Stimulated activated CD4-positive, alpha-beta T cell treated with anti-CD3 and anti-CD28 coated beads, Interleukin-15, amount 100 ng/mL, for 48 hours (primary cell): ENCODE measurements at regions not wholly inside any gene's neighbourhood (a gene's known extent, or its start where the extent isn't known, plus 50 kb on each side); places are given as distances from the start of the nearest gene placed in this dataset.
"Not testable (repeated sequence)": the region's sequence is repeated elsewhere in the genome, so short reads cannot be mapped to it uniquely, and the experiment has no call there.

Experiments
- DNase-seq, 2 donors: peaks; one replicate each; pipeline ENCODE4 v3.0.0-alpha.2; 2020; ENCODE audit warnings: low read depth in 2 of 2

DNA sequence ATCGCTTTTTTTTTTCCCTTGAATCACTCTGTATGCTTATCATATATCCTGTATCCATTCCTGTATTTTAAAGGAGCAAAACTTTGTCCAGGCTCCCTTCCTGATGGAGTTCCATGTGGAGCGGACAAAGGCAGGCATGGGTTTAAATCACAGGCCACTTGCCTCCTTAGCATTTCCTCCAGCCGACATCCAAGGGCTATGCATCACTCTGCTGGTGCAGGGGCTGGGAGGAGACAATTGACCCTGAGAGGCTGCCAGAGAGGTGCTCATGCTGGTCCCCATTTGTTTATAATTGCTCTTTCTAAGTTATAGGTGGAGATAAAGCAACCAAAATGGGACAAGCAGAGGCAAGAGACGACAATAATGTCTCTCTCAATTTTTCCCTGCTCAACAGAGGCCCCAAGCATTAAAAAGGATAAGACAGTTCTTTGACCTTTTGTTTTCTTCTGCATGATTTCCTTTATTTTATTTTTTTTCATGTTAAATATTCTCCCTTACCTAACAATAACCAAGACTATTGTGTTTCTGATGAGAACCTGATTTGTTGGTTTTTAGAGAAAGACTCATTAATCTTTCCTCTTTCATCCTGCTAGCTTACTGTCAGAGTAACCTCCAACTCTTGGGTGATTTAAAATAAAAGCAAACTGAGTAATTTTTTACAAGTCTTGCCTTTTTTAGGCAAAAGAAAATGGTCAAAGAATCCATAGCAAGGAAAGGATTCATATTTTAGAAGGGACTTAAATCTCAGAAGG, 353.7 kb downstream of the ADGRL2 start:
- no peak for DNase-seq

DNA sequence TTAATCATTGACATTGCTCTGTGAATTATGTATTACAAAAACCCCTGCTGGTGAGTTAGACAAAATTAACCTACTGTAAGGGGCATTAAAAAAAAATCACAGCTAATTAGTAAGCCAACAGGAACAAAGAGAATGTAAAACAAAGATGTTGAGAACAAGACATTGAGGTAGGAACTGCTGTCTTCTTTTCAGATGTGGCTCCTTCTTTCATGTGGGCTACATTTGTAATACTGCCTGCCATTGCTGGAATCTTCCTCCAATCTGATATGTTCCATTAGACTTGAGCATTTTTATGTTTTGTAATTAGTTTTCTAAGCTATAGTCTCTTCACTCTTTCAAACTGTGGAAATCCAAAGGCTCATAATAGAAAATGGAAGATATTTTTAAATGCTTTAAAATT, 353.0 kb downstream of the ADGRL2 start:
- no peak for DNase-seq

DNA sequence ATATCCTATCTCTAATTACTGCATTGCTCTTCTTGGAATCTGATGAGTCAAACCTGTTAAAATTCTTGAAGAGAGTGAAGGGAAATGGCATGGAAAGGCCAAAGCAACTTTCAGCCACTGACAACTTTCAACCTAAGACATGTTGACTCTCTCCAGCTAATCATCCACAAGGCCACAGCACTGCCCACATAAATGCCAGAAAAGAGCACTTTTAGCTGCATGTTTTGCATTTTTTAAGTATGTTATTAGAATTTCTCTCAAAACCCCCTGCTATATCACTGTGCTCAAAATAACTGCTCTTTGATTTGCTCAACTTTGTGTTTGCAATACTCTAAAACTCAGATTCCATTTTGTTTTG, 352.5 kb downstream of the ADGRL2 start:
- DNase-seq, result no peak

DNA sequence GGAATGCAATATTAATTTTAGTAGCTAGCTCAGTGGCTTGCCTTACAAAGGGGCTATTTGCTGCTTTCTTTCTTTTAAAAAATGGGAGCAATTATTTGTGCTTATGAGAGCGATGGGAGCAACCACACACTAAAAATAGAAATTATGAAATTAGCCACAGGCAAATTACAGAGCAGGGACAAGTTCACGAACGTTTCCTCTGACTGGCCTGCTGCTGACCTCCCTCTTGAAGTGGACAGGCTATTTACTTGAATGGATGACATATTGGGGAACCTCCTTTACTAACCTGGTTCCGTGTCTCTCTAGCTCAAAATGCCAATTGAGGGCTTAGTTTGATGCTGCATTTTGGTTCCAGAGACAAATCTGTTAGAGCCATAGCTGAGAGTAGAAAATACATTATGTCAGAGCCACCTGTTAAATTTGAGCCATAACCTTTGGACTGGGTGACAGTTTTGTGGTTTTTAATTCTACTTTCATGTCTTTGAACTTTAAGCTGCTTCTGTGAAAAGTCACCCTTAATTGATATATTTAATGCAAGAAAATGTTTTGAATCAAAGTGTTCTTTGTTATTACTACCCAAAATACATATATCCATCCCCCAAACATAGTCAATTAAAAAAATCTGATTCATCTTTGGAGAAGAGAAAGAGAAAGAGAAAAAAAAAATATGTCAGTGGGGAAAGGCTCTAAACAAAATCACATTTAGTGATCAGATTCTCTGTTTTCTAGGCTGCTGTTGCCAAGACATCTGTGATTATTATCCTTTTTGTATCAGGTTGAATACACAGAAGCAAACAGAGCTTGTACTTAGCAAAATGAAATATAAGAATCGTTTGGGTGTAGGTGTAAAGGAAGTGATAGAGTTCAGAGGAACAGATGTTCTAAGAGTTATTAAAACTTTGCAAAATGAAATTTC, 351.9 kb downstream of the ADGRL2 start:
- no peak for DNase-seq

DNA sequence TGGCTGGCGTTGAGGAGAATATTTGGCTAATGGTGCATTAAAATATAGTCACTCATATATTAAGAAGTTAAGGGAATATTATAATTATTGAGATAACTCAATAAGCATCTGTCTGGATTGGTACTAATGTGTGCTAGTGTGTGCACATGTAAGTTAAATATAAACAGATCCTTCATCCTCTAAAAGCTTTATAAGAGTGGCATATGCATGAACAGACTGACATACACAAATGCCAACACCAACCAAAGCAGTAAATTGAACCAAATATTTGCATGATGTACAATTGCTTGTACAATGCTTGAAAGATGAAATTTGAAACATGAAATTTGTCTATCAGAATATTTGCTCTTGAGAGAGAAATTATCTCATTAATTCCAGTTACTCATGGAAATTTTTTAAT, 344.9 kb downstream of the ADGRL2 start:
- no peak for DNase-seq

DNA sequence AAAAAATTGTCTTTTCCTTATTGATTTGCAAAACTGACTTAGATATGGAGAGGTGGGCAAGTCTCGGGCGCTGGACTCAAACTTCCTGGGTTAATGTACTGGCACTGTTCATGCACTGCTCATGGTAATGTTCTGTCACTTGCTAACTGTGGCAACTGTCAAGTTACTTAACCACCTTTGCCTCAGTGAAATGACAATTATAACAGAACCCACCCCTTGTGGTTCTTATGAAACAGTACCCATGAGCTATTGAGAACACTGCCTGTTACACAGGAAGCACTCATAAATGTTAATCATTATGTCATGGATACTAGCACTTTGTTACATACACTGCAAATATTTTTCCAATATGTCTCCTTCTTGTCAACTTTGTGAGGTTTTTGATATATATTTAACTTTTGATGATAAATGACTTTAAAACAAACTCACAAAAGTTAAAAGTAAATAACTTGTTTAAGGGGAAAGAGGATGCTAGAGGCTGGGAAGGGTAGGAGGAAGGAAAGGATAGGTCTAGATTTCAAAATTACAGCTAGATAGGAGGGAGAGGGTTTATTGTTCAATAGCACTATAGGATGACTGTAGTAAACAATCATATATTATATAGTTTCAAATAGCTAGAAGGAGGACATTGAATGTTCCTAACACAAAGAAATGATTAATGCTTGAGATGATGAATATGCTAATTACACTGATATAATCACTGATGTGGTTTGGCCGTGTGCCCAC, 342.5 kb downstream of the ADGRL2 start:
- no peak for DNase-seq

DNA sequence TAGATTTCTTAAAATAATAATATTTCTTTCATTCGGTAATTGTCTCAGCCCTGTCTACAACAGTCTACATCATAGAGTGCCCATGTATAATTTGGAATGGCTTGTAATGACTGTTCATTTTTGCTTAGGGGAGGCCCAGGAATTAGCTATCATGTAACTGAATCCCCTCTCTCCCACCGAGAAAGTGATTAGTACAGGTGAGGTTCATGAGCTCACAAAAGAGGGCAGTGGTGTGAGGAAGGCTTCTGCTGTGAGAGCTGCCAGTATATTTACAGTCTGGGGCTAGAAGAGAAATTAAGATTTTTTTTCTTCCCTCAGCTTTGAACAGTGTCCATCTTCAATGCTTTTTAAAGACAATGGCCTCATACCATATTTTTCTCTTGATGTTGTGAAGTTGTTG, 340.7 kb downstream of the ADGRL2 start:
- DNase-seq, result no peak

DNA sequence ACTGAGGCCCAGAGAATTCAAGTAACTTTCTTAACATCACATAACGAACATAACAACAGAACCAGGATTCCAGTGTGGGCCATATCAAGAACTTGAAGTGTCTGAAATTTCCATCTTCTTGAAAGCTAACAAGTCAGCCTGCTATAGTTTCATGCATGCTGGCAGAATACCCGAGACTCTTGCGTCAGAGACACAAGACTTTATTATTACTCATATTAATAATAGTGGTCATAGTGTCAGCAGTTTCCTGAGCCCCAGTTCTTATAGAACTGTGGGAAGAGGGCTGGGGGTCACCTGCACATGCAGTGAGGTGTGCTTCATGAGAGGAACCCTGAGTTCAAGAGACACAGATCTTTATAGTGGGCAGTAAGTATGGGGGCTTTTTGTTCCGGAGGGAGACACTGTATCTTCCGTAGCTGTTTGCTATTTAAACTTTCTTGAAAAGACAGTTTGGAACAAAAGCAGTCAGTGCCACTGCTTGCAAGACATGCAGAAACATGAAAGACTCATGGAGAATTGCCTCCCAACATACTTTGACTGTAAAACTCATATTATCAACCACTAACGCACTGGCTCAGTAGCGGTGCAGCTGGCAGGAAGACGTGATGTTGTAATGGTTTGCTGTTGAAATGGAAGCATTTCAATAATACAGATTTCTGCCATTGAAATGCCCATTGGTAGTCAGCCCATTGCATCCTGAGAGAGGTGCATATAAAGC, 339.2 kb downstream of the ADGRL2 start:
- DNase-seq, result no peak

DNA sequence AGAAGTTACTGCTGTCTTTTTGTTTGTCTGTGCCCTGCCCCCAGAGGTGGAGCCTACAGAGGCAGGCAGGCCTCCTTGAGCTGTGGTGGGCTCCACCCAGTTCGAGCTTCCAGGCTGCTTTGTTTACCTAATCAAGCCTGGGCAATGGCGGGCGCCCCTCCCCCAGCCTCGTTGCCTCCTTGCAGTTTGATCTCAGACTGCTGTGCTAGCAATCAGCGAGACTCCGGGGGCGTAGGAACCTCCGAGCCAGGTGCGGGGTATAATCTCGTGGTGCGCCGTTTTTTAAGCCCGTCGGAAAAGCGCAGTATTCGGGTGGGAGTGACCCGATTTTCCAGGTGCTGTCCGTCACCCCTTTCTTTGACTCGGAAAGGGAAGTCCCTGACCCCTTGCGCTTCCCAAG, 335.6 kb downstream of the ADGRL2 start:
- not testable (repeated sequence) for DNase-seq

DNA sequence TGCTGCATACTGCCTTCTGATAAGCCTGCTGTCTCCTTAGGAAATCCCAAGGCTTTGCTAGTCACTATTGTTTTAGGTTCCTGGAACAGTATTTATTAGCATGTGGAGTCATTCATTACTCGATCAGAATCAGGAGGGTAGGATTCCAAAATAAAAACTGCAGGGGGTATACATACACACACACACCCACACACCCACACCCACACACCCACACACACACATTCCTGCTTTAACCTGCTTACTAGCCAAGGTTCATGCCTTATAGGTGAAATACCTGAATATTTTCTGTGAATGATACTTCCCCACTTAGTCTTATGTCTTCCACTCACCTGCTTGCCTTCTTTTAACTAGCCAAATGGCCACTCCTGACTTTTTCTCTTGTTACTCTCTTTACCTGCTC, 325.1 kb downstream of the ADGRL2 start:
- DNase-seq, result no peak

DNA sequence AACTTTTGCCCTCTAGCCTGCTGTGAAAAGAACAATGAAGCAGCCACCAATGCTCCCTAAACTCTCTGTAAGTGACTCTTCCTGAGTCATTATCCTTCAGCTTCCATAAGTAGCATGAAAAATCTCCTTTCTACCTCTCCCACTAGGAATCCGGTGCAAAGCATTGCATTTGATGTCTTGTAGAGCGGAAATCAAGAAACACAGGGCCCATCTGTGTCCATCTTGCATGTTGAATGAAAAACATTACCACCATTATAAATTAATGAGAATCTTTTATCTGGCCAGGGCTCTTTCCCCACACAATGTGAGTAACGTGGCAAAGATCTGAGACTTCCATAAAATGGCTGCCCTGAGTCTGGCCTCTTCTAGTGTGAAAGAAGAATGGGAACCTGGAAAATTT, 324.4 kb downstream of the ADGRL2 start:
- no peak for DNase-seq

DNA sequence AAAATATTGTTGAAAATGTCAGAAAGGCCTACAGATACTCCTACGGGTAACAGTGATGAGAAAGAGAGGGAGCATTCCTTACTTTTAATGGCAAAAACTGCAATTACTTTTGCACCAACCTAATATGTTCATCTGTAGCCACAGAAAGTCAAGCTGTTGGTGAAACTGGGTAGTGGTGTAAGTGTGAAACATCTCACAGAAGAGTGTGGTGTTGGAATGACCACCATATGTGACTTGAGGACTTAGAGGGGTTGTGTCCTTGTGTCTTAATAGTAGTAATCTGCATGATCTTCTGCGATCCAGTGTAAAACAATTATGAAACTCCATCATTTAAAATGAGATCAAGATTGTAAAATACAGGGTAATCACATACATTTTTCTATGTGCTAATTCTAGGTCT, 320.7 kb downstream of the ADGRL2 start:
- DNase-seq, result no peak

DNA sequence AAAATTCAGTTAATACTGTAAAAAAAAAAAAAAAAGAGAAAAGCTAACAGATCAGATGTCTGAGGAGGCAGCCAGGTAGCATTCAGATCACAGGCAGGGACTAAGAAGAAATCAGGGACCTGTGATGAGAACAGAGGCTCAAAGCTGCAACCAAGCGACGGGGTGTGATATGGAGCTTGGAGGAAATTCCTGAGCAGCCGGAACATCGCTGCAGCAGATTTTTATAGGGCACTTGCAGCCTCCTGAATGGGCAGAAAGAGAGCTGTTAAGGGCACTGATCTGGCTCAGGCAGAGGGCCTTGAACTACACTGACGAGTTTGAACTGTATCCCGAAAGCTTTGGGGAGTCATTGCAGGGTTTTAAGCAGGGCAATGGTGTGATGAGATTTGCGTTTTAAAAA, 315.4 kb downstream of the ADGRL2 start:
- DNase-seq, result no peak

DNA sequence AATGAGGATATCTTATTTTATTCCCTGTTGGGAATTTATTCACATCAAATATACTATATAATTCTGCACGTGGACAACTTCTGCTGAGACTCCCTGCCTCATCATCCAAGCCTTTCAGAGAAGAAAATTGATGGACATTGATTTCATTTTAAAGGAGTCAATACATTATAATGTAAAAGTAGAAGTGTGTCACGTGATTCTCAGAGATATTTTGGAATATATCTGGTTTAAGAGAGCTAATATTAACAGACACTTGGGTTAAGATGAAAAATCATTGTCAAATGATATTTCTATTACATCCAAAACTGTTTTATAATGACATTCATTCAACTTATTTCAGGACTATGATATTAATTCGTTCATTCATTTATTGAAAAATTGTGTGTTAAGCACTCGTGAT, 314.2 kb downstream of the ADGRL2 start:
- no peak for DNase-seq

DNA sequence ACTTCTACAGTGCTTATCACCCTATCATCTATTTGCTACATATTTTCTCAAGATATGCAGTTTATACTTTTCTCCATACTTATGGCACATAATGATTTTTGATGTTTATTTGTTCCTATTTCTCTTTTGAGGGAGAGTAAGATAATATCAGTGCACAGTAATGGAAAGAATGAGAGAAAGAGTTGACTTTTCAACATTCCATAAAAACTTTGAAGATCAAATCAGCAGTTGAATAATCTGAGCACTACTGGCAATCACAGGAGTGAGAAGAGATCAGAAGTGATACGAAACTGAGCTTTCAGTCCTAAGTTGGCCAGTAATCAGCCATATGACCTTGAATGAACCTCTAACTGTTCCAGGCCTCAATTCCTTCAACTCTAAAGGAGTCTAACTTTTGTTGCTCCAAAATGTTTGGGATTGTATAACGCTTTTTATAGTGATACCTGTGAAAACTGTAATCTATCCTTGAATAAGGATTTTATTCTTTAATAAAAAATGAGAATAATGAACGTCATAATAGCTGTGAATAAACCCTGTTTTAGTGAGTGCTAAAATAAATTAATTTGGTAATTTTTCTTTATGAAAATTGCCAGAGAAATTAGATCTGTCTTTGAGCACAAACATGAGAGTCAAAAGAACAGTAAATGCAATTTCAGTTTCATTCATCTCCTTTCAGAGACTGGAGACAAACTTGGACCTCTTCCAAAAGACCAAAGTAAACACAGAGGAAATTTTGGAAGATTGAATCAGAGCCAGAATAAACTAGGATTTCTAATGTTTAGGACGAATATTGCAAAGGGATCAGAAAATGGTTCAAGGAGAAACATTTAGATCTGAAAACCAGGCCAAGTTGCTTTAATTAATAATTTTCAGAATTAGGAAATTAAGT, 309.9 kb downstream of the ADGRL2 start:
- no peak for DNase-seq

DNA sequence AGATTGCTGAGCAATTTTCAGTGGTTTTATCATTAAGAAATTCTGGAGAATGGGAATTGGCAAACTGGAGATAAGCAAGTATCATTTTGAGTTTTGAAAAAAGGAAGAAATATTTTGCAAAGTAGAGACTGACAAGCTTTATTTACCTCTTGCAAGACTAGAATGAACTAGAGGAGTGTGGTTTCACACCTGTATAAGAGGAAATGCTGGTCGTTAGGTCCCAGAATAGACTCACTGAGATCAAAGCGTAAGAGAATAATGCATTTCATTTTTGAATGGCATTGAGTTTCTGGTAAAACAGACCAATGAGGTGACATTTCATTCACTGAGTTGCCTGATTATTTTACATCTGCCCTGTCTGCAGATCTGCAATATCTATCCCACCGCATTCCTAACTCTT, 308.1 kb downstream of the ADGRL2 start:
- no peak for DNase-seq

DNA sequence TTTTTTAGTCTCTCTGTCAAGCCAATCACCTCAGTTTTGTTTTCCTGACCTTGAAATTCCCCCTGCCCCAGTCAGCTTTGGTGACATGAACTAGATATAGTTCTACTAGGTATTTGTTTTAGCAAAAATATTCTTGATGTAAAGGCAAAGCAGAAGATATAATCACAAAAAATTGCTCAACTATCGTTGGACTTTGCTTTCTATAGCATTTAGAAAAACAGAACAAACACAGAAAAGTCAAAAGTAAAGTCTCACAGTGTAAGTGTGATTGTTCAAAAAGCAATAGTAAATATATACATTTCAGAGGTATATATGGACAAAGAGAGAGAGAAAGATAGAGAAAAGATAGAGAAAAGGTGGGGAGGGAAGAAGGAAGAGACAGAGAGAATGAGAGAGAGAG, 305.9 kb downstream of the ADGRL2 start:
- no peak for DNase-seq

DNA sequence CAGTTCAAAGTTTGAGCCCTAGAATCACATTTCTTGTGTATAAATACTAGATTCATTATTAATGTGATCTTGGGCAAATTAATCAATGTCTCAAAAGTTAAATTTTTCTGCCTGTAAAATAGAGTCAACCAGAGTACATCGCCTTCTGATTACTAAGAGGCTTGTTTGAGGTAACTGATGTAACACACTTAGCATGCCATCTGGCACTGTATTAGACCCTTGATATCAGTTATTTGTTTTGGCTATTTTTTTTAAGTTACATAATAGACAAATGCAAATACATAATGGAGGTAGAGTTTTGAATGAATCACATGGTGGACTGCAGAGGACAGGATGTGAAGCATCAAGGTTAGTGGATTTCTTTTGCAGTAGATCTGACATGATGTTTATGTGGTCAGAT, 298.4 kb downstream of the ADGRL2 start:
- DNase-seq, result no peak

DNA sequence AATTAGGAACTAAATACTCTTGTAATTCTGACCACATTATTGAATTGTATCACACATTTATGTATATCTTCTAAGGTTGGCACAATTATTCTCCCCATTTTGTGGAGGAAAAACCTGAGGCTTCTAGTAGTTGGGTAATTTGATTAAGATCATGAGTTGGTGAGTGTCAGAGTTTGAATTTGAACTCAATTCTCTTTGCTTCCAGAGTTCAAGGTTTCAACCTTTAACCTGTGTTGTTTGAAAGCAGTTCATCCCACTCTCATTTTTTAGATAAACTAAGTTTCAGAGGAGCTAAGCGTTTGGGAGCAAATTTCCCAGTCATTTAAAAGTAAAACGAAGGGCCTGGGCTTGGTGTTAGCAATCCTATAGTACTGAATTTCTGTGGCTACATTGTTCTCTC, 293.4 kb downstream of the ADGRL2 start:
- no peak for DNase-seq

DNA sequence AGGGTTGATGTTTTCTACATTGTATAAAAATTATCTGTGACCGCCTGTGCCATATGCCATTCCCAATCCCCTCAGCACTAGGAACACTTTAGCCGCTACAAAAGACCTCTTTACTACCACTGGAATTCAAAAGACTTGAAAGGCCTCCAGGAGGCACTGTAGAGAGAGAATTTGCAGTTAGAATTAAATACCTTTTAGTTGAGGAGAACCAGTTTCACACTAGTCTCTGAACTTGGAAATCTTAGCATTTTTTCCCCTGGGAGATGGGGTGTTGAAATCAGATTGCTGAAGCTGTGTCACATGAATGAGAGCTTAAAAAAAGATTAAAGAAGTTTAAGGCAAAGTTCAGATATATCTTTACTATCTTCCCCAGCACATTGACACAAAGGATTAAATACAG, 291.0 kb downstream of the ADGRL2 start:
- DNase-seq, result no peak

DNA sequence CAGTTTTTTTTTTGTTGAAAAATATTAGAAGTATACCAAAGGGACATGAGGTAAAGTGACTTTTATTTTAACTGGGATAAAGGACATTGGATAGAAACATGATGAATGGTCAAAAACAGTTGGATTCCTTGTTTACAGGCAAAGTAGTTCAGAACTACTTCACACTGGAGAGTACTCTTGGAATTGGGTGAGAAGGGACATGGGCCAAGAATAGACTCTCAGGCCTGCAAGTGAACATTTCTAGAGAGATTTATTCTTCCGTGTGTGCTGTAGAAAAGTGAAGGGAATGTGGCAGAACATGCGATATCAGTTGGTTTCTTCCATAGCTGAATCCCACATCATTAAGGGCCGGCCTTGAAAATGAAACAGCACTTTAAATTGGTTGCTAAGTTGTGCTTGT, 290.5 kb downstream of the ADGRL2 start:
- DNase-seq, result no peak
